CD4-positive, alpha-beta T cell treated with Interleukin-6 at 100 ng/mL for 8 hours (primary cell): ENCODE measurements at regions not wholly inside any gene's neighbourhood (a gene's known extent, or its start where the extent isn't known, plus 50 kb on each side); places are given as distances from the start of the nearest gene placed in this dataset.
"Not testable (repeated sequence)": the region's sequence is repeated elsewhere in the genome, so short reads cannot be mapped to it uniquely, and the experiment has no call there.

Experiments used
- DNase-seq: peaks from one replicate; pipeline ENCODE4 v3.0.0-alpha.2; 2020; ENCODE audit warnings: mixed read lengths, low spot score

DNA sequence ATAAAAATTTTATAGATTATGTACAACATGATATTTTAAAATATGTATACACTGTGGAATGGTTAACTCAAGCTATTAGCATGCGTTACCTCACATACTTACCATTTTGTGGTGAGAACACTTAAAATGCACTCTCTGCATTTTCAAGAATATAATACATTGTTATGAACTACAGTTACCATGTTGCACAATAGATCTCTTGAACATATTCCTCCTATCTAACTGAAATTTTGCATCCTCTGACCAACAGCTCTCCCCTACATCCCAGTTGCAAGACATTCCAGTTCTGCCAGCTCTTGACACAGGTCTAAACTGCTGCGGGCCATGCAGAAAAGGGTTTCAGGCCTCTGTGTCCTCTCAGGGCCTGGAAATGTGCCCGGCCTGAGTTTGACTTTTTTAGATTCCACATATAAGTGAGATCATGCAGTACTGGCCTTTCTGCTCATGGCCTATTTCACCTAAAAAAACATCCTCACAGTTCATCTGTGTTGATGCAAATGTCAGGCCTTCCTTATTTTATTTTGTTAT lies 113.7 kb downstream of the CDCA7 start:
- DNase-seq: no peak

DNA sequence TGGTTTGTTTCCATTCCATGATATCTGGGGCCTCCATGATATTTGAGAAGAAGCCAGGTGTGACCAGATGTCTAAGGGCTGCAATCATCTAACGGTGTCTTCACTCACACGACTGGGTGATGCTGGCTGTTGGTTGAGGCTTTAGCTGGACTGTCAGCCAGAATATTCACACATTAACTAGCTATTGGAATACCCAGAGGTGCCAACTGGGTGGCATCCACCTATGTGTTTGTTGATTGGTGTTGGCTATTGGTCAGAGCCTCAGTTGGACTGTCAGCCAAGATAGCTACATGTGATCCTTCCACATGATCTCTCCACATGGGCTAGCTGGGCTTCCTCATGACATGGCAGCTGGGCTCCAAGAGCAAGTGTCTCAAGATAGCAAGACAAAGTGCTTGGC lies 117.4 kb downstream of the CDCA7 start:
- no peak for DNase-seq

DNA sequence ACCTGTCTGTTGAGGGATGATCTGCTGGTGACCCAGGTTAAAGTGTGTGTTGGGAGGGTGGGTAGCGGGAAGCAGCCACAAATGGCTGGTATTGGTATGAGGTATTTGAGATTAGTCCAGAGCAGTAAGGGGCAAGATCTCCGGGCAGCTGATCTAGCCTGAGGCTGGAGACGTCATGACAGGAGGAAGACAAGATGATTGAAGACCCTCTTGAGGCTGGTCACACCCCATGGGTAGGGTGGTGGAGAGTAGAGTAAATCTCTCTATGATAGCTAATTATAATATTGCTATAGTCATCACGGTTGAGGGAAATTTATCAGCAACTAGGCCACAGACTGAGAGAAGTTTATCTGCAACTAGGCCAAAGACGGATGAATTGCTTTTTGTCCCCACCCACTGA lies 128.5 kb downstream of the CDCA7 start:
- DNase-seq: no peak

DNA sequence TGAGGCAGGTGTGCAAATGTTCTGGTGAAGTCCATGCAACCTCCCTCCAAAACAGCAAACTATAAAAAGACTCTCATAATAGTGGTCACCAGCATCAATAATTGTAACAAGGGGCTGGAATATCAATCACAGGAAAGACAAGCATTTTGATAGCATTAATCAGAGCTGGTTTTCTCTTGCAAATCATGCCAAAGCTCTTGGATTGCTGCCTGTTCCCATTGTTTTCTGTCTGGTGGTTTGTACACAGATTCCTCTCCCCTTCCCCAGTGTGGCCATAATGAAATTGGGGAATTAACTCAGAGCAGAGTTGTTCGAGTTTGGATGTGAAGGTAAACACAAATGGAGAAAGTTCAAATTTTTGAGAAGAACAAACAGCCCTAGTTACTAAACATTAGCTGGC lies 134.2 kb downstream of the CDCA7 start:
- no peak for DNase-seq

DNA sequence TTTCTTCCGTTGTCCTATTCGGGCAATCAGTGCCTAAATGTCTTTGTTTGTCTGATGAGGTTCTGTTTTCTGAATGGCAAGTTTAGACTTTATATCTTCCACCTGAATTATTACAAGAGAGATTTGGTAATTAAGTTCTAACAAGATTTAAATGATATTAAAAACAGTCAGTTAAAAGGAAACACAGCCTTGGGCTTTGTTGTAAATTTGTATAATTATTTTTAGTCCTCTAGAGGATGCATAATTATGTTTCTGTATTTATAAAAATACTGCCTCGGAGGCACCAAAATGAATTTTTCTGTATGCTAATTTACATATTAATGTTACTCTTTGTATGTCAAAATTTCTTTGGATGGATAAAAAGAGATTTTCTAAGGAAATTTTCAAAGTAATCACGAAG lies 136.7 kb downstream of the CDCA7 start:
- no peak for DNase-seq

DNA sequence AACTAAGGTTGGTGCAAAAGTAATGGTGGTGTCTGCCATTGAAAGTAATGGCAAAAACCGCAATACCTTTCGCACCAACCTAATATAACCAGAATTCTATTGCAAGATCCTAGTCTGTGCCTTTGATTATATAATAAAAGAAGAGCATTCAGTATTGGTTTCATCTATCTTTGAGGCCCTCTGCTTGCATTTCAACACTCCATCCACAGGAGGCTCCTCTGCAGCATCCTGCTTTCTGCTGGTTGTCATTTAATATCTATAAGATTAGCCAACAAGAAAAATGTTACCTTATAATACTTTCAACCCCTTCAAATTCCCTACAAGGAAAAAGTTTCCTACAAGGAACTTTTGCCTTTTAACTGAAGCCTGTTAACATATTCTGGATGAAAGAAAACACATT lies 139.2 kb downstream of the CDCA7 start:
- no peak for DNase-seq

DNA sequence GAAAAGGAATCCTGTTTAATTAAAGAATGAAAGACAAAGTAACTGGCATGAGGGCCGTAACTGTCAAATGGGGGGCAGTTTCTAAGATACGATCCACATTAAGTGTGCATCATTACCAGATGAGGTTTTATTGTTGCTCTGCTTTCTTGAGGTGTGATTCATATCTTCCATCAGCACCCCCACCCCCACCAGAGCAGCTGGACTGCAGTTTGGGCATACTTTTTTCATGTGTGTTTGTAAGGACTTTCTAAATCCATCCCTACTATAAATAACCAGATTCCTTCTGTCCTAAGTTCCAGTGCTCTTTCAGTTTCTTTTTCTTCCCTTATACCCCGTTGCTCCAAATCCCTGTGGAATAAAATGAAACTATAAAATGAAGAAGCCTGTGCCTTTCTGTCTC lies 142.1 kb downstream of the CDCA7 start:
- no peak for DNase-seq

DNA sequence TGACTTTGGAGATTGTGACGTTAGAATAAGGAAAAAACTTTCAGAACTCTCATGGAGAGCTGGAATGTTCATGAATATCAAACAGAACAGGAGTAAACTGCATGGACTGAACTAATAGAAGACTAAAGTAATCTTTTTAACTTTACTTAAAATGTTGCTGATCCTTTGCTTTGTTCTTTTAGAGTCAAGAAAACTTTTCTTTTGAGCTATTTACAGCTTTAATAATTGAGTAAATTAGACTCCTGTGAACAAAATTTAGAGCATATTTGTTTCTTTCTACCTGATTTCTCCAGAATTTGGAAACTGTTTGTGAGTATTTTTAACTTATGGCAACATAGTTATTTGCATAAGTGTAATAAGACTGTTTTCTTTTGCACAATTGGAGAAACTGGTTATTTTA lies 146.3 kb downstream of the CDCA7 start:
- no peak for DNase-seq

DNA sequence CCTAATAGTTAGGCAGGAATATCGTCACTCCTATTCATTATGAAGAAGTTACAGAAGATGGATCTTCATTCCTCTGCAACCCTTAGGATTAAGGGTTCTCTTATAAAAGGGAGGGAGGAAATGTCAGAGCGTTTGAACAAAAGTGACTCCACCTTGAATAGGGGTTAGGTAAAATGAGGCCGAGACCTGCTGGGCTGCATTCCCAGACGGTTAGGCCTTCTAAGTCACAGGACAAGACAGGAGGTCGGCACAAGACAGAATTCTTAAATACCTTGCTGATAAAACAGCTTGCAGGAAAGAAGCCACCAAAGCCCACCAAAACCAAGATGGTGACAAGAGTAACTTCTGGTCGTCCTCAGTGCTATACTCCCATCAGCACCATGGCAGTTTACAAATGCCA lies 147.6 kb downstream of the CDCA7 start:
- DNase-seq: no peak

DNA sequence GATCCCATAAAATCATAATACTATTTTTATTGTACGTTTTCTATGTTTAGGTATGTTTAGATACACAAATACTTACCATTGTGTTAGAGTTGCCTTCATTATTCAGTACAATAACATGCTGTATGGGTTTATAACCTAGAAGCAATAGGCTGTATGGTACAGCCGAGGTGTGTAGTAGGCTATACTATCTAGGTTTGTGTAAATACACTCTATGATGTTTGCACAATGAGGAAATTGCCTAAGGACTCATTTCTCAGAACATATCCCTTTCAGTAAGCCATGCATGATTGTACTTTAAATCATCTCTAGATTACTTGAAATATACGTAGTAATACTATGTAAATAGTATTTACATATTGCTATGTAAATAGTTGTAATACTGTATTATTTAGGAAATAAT lies 156.7 kb downstream of the CDCA7 start:
- no peak for DNase-seq

DNA sequence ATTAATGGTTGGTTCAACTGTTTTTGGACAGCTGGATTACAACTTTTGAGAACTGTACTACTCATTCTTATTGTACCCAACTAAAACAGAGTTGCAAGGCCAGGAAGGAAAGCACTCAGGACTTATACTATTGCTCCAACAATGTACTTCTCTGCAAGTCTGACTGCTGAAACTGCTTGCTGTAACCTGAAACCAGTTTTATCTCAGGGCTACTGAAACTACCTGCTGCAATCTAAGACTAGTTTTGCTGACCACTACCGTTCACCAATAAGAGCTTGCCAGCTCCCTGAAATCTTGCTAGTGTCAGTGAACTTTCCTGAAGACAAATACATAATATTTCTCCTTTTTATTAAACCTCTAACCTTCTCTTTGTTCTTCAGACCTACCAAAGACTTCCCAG lies 157.3 kb downstream of the CDCA7 start:
- DNase-seq: no peak

DNA sequence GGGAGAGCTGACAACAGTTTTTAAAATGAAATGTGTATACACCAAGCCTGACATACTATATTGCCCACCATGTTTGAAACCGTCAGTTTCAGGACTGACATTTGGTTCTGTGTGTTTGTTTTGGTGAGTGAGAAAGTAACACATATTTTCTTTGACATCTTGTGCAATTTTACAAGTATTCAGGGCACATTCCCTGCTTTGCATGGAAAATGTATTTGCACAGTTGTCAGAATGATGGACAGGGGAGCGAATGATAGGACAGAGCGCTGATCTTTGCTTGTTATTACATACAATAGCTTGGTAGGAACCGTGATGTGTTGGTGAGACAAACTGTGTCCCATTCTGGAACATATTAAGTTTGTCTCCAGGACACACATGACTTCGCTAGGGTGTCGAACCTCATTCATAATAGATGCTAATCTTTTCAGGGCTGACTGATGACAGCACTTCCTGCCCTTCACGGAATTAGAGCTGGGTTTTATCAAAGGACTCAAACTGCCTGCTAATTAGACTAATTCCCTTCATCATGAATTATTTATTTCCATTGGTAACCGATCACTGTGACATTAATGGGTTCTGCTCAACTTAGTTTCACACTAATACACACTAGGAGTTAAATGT lies 158.5 kb downstream of the CDCA7 start:
- DNase-seq: no peak

DNA sequence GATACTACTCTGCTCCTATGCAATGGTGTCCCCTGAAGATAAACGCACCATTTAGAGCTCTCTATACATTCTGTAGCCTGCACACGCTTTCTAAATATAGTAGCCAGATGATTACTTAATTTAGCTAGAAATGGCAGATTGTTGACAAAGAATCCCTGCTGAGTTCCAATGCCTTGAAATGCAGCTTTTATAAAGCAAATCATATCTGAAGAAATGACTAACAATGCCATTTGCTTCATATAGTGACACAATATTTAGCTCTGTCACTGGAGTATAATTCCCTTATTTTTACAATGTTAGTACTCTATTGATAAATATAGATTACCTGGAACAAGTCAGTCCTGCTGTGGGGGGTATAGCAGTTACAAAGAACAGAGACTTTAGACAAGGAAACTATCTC lies 166.2 kb downstream of the CDCA7 start:
- DNase-seq: no peak

DNA sequence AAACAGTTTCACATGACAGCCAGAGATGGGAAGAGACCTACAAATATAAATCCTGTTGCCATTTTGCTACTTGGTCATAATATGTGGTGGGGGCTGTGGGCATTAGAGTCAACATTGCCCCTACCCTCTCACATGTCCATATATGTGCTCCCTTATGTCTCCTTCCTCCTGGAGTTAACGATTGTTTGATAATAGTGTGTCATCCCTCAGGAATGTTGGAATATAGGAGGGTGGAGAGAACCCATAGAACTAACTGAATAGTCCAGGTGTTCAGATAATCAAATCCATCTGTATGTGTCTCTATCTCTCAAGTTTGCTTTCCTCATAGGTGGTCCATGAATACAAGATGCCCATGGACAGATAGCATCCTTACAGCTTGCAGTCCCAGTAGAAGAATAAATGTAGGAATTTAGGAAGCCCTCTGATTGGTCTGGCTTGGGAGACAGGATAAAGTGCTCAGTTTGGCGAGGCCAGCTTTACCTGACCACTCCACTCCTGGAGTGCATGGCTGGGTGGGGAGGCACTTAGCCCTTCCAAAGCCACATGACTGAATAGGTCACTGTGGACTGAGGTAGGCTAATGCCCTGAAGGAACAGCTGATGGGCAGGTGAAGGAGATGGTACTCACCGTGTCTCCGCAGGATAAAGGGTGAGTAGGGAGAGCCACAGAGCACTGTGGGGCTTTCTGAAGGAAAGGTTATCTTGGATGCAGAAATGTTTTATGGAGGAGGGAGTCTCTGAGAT lies 166.9 kb downstream of the CDCA7 start:
- DNase-seq: no peak

DNA sequence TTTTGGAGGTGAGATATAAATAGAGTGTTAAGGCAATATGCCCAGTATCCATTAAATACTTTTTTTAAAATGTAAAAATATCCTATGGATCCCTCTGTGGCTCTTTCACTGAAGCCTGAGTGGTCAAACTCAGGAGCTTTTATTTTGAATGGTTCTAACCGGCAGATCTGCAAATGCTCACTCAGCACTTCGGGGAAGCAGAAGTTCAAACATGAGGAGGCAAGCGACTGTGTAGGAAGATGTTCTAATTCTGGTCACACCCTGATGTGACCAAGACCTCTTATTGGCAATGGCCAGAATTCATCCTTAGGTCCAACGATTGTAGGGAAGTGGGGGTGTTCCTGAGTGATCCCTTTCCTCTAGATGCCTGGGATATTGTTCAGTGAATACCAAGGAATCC lies 168.8 kb downstream of the CDCA7 start:
- no peak for DNase-seq

DNA sequence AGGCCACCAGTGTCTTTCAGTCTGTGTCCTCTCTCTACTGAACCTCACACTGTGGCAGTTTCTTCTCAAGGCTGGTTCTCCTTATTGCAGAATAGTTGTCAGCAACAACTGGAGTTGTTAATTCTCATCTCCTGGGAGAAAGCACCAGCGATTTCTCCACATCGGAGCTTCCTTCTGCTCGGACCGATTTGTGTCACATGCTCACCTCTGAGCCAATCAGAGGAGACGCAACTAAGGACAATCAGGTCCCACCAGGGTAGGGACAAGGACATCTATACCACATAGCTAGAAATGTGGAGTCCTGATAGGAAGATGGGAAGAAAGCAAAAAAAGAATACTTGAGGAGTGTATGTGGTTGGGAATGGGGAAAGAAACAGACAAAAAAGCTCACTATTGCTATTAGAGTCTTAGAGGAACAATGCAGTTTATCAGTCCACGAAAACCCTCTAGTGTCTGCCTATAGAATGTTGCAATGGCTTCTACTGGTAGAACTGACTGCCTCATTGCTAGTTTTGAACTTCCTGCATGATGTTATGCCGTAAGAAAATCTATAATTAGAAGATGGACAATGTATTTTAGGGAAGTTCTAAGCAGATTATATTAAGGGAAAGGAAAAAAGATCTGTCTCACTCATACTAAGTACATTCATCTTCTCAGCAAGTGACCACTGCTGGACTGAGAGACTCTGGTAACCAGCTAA lies 169.7 kb downstream of the CDCA7 start:
- DNase-seq: no peak

DNA sequence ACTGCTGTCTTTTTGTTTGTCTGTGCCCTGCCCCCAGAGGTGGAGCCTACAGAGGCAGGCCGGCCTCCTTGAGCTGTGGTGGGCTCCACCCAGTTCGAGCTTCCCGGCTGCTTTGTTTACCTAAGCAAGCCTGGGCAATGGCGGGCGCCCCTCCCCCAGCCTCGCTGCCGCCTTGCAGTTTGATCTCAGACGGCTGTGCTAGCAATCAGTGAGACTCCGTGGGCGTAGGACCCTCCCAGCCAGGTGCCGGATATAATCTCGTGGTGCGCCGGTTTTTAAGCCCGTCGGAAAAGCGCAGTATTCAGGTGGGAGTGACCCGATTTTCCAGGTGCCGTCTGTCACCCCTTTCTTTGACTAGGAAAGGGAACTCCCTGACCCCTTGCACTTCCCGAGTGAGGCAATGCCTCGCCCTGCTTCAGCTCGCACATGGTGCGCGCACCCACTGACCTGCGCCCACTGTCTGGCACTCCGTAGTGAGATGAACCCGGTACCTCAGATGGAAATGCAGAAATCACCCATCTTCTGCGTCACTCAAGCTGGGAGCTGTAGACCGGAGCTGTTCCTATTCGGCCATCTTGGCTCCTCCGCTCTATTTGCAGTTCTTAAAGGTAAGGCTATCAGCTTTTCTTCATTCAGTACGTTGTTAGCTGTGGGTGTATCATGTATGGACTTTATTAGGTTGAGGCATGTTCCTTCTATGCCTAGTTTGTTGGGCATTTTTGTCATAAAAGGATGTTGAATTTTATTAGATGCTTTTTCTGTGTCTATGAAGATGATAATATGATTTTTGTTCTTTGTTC lies 178.3 kb downstream of the CDCA7 start:
- DNase-seq: not testable (repeated sequence)

DNA sequence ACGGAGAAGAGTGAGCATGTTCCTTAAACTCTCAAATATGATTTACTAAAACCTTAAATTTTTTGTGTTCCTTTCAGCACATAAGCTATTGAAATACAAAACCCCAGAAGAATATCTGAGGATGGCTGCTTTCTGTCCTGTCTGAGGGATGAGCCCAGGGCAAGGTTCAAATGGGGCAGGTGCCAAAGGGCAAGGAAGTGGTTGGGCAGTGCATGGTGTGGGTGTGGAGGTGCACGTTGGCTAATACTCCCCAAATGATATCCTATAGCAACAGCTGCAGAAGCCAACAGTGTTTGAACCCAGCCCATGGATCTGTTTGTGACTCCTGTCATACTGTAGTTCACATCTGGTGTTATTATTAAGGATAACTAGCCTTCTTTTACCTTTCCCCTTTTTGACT lies 183.0 kb downstream of the CDCA7 start:
- no peak for DNase-seq

DNA sequence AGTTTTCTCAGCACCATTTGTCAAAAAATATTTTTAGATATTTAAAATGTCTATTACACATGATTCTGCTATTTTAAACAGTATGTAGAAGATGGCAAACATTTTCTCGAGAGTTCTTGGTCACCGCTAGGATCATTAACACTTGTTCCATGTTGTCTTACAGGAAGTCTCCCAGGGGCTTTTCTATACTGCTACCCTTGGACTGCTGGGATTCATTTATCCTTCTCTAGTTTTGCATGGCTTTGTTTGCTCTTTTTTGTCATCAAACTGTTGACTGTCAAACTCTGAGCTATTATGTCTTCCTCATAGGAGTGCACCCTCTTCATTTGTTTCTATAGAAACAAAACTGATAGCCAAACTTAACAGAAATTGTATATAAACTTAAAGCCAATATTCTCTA lies 184.9 kb downstream of the CDCA7 start:
- DNase-seq: no peak

DNA sequence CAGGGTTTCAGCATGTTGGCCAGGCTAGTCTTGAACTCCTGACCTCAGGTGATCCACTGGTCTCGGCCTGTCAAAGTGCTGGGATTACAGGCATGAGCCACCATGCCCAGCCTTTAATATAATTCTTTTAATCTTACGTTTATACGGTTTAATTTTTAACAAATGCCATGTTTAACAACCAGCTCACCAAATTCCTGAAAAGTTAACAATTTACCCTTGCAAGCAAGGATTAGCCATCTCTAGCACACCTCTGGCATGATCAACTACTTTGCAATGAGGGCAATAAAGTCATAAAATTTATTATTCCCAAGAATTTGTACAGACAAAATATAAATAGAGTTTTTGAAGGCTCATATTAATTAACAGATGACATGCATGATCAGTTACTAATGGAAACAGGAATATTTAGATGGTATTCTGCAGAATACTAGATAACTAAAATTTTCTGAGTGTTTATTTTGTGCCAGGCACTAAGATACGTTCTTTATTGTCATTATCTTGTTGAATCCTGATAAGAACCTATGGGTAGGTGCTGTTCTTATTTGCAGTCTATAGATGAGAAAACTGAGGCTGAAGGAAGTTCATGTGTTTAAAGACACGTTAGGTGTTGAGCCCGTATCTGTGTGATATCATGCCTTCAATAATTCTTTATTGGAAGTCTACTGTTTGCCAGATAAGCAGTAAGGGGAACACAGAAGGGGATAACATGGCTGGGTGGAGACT lies 190.1 kb downstream of the CDCA7 start:
- no peak for DNase-seq

DNA sequence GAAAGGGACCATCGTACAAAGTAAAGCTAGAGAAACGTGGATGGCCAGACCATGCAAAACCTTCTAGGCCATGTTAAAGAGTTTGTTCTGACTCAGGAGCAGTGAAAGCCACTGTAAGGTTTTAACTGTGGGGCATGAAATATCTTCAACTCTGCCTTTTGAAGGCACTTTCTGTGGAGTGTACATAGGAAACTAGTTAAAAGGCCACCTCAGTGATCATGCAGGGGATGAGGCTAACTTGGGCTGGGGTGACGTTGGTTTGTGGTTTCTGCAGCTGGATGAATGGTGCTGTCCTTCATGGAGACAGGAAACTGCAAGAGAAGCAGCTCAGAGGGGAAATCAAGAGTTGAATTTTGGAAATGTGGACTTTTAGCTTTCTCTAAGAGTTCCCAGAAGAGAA lies 190.7 kb downstream of the CDCA7 start:
- no peak for DNase-seq

DNA sequence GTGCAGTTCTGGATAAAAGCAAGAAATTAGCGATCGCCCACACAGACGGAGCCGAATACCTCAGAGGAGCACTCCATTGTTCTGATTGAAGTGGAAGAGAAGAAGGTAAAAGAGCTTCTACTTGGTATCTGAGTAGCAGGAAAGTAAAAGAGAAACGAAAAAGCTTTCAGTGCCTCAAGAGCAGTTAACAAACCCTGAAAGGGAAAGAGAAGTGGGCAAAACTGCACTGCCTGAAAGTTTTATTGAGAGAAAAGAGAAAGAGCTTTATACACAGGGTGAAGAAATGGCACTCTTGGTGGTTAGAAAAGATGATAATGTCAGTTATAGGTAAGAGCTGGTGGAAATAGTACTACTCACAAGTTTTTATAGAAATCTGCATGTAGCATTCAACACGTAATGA lies 192.8 kb downstream of the CDCA7 start:
- no peak for DNase-seq
